OCI-LY3 (cell line): ENCODE measurements at regions not wholly inside any gene's neighbourhood (a gene's known extent, or its start where the extent isn't known, plus 50 kb on each side); places are given as distances from the start of the nearest gene placed in this dataset.

ENCODE experiments used
- CTCF ChIP-seq: fragments of 200-600, 300-600 bp; sonication (generic); IDR thresholded peaks from 2 replicates; pipeline ENCODE4 v1.5.1; 2014; ENCODE audit warnings: antibody characterized with exemption, low read length, low read depth
- EZH2phosphoT487 ChIP-seq: fragments of 200-600 bp; shearing (Covaris generic); IDR thresholded peaks from 2 replicates; pipeline ENCODE4 v1.6.1; 2018; ENCODE audit warnings: antibody characterized with exemption, mixed run types, low read depth

DNA sequence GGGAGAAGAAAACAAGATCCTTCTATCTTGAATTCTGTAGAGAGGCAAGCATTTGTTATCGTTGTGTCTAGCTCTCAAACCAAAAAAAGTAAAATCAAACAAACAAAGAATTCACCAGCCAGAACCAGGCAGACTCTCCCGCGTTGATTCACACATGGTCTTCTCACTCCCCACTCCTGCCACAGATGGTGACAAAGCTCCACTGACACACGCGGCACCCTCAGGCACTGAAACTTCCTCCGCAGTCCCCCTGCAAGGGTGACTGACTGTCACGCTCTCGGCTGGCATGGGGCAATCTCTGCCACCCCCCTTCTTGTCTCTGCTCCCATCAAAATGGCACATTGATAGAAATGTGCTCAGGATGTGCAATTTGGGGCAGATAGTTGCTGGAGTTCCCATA lies 304.9 kb downstream of the DHX15 start:
- TF ChIP-seq CTCF: no peak
- no peak for TF ChIP-seq EZH2phosphoT487
